ENCODE measurements at regions not wholly inside any gene's neighbourhood (a gene's known extent, or its start where the extent isn't known, plus 50 kb on each side); places are given as distances from the start of the nearest gene placed in this dataset.

- no peak for TF ChIP-seq EZH2 (IDR thresholded peaks at IDR 0.05; ENCODE audit: borderline replicate concordance, low read length)
- peak in 1 of 2 donors; percentile 16 for TF ChIP-seq CTCF (conservative IDR thresholded peaks at IDR 0.05 in 1 of 2, IDR thresholded peaks at IDR 0.05 in 1 of 2; ENCODE audit: extremely low read depth in 1 of 2, insufficient read depth in 1 of 2, low read depth in 1 of 2, low read length in 2 of 2)
Observed at GRCh38 chr9:93380410-93381060, 71.0 kb upstream of the FAM120A start.
